ENCODE measurements at regions not wholly inside any gene's neighbourhood (a gene's known extent, or its start where the extent isn't known, plus 50 kb on each side); places are given as distances from the start of the nearest gene placed in this dataset.

DNA sequence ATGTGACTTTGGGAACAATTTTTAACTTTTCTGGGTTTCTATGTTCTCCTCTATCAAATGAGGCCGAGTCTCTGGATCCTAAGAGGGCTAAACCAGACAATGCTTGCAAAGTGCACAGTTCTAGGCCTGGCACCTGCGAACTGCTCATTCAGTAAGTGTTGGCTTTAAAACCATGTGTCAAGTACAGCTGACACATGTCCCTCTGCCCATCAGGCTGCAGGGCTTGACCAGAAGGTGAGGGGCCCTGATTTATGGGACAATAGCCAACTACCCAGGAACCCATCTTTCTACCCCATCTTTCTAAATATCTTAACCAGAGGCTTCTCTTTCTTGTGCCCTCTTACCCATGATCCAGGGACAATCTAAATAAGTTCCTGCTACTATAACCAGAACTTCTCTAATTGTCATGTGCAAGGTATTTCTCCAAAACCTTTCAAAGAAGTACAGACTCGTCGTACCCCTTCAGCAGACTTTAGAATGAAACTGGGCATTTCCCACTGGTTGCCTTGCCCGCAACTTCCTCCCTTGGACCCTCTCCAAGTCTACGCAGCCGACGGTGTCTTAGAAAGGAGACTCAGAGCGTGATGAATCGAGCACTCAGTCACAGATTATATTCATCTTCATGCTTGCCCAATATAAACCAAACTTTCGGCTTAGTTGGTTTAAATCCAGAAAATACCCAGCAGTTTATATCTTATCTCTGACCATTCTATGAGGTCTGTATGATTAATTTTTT is 69.8 kb upstream of the STEAP1B start (continued):
- TF ChIP-seq ESRRA (IDR thresholded peaks at IDR 0.05; ENCODE audit: borderline replicate concordance, low read length) = no peak

DNA sequence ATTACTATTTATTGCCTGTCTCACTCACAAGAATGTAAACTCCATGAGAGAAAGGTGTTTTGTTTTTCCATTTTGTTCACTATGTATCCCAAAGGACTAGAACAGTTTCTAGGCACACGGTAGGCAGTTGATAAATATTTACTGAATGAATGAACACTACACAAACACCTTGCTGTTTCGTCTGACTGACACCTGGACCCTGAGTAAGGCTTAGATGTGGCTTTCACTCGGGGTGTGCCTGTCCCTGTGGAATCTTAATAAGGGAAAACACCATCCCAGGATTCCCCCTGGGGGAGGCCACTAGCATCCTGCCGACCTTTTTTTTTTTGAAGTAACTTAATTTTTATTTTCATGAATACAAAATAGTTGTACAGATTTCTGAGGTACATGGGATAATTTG is 66.6 kb upstream of the STEAP1B start:
- Histone ChIP-seq H3K4me1 (peaks cover 39% of the 10 kb centered on the region), H3K4me3 (no peak overlapping the region), H3K4me2 (no peak overlapping the region), H3K9me3 (no peaks in the 10 kb centered on the region), H3K27ac (no peak overlapping the region; a peak in 1 of 6 replicates)
- ChIA-PET CTCF (interaction anchor here (10.2 kb wide), 1 partner anchor 164 kb away, joined by 477 read pairs; the partner anchor contains the start of gene IL6), POLR2A (no interaction called here)
- no peak for DNase-seq (ENCODE audit: low read depth in 1 of 2, low spot score in 1 of 2)
- 36% methylated on average over 4 of the region's 4 CpGs for WGBS (ENCODE audit: missing lambda C conversion rate)
- no peak for FAIRE-seq
- no peak for TF ChIP-seq HEYL (CRISPR knock-in tag; IDR thresholded peaks at IDR 0.05)
- TF ChIP-seq SREBF2 (IDR thresholded peaks at IDR 0.05) = no peak
- TF ChIP-seq ZFP36 (IDR thresholded peaks at IDR 0.05; ENCODE audit: borderline replicate concordance, partially characterized antibody) = no peak
- no peak for TF ChIP-seq EP300 (IDR thresholded peaks at IDR 0.05)
- TF ChIP-seq CBX8 (IDR thresholded peaks at IDR 0.05) = no peak
- no peak for TF ChIP-seq RCOR1 (IDR thresholded peaks at IDR 0.05; ENCODE audit: low read depth, low read length)
- TF ChIP-seq, protein P1, sequence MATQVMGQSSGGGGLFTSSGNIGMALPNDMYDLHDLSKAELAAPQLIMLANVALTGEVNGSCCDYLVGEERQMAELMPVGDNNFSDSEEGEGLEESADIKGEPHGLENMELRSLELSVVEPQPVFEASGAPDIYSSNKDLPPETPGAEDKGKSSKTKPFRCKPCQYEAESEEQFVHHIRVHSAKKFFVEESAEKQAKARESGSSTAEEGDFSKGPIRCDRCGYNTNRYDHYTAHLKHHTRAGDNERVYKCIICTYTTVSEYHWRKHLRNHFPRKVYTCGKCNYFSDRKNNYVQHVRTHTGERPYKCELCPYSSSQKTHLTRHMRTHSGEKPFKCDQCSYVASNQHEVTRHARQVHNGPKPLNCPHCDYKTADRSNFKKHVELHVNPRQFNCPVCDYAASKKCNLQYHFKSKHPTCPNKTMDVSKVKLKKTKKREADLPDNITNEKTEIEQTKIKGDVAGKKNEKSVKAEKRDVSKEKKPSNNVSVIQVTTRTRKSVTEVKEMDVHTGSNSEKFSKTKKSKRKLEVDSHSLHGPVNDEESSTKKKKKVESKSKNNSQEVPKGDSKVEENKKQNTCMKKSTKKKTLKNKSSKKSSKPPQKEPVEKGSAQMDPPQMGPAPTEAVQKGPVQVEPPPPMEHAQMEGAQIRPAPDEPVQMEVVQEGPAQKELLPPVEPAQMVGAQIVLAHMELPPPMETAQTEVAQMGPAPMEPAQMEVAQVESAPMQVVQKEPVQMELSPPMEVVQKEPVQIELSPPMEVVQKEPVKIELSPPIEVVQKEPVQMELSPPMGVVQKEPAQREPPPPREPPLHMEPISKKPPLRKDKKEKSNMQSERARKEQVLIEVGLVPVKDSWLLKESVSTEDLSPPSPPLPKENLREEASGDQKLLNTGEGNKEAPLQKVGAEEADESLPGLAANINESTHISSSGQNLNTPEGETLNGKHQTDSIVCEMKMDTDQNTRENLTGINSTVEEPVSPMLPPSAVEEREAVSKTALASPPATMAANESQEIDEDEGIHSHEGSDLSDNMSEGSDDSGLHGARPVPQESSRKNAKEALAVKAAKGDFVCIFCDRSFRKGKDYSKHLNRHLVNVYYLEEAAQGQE (IDR thresholded peaks at IDR 0.05) = no peak
- TF ChIP-seq HDAC2 (IDR thresholded peaks at IDR 0.05) = no peak
- TF ChIP-seq KDM1A (IDR thresholded peaks at IDR 0.05; ENCODE audit: low read depth) = no peak
- TF ChIP-seq CBX2 (IDR thresholded peaks at IDR 0.05; ENCODE audit: borderline replicate concordance, low read depth) = no peak
- TF ChIP-seq EHF (CRISPR knock-in tag; IDR thresholded peaks at IDR 0.05) = no peak
- TF ChIP-seq, protein P2, sequence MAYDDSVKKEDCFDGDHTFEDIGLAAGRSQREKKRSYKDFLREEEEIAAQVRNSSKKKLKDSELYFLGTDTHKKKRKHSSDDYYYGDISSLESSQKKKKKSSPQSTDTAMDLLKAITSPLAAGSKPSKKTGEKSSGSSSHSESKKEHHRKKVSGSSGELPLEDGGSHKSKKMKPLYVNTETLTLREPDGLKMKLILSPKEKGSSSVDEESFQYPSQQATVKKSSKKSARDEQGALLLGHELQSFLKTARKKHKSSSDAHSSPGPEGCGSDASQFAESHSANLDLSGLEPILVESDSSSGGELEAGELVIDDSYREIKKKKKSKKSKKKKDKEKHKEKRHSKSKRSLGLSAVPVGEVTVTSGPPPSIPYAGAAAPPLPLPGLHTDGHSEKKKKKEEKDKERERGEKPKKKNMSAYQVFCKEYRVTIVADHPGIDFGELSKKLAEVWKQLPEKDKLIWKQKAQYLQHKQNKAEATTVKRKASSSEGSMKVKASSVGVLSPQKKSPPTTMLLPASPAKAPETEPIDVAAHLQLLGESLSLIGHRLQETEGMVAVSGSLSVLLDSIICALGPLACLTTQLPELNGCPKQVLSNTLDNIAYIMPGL (CRISPR knock-in tag; IDR thresholded peaks at IDR 0.05; ENCODE audit: borderline replicate concordance) = no peak
- TF ChIP-seq, protein P3, sequence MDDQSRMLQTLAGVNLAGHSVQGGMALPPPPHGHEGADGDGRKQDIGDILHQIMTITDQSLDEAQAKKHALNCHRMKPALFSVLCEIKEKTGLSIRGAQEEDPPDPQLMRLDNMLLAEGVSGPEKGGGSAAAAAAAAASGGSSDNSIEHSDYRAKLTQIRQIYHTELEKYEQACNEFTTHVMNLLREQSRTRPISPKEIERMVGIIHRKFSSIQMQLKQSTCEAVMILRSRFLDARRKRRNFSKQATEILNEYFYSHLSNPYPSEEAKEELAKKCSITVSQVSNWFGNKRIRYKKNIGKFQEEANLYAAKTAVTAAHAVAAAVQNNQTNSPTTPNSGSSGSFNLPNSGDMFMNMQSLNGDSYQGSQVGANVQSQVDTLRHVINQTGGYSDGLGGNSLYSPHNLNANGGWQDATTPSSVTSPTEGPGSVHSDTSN (IDR thresholded peaks at IDR 0.05) = no peak
- TF ChIP-seq, protein P4, sequence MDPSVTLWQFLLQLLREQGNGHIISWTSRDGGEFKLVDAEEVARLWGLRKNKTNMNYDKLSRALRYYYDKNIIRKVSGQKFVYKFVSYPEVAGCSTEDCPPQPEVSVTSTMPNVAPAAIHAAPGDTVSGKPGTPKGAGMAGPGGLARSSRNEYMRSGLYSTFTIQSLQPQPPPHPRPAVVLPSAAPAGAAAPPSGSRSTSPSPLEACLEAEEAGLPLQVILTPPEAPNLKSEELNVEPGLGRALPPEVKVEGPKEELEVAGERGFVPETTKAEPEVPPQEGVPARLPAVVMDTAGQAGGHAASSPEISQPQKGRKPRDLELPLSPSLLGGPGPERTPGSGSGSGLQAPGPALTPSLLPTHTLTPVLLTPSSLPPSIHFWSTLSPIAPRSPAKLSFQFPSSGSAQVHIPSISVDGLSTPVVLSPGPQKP (IDR thresholded peaks at IDR 0.05; ENCODE audit: low read depth, low read length) = no peak
- TF ChIP-seq, protein P5, sequence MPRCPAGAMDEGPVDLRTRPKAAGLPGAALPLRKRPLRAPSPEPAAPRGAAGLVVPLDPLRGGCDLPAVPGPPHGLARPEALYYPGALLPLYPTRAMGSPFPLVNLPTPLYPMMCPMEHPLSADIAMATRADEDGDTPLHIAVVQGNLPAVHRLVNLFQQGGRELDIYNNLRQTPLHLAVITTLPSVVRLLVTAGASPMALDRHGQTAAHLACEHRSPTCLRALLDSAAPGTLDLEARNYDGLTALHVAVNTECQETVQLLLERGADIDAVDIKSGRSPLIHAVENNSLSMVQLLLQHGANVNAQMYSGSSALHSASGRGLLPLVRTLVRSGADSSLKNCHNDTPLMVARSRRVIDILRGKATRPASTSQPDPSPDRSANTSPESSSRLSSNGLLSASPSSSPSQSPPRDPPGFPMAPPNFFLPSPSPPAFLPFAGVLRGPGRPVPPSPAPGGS (IDR thresholded peaks at IDR 0.05) = no peak
- no peak for TF ChIP-seq EHMT2 (IDR thresholded peaks at IDR 0.05; ENCODE audit: low read depth)
- TF ChIP-seq POLR2A (IDR thresholded peaks at IDR 0.05; ENCODE audit: low read length) = no peak
- ATAC-seq = no peak
